ENCODE measurements at regions not wholly inside any gene's neighbourhood (a gene's known extent, or its start where the extent isn't known, plus 50 kb on each side); places are given as distances from the start of the nearest gene placed in this dataset.

GRCh38 chr5:2480871-2481270, 270.6 kb downstream of the IRX2 start:
- Mint-ChIP-seq H3K4me3 (no peak overlapping the region), H3K36me3 (ENCODE audit: insufficient read depth in 2 of 2) (peaks cover 0 to 3% of the 10 kb centered on the region in 2 donors), H3K27me3 (ENCODE audit: low read depth) (no peaks in the 10 kb centered on the region), H3K27ac (no peak overlapping the region), H3K9me3 (peaks cover 9 to 11% of the 10 kb centered on the region in 2 donors), H3K4me1 (ENCODE audit: low read depth) (no peaks in the 10 kb centered on the region)
- DNase-seq (no peak), ATAC-seq (replicated peaks in 1 of 2) (no peak)

GRCh38 chr5:2475902-2476301, 275.6 kb downstream of the IRX2 start:
- Mint-ChIP-seq H3K27me3 (ENCODE audit: low read depth) (no peaks in the 10 kb centered on the region), H3K4me1 (ENCODE audit: low read depth) (no peaks in the 10 kb centered on the region), H3K9me3 (peaks cover 0 to 2% of the 10 kb centered on the region in 2 donors), H3K36me3 (ENCODE audit: insufficient read depth in 2 of 2) (no peaks in the 10 kb centered on the region), H3K27ac (no peak overlapping the region), H3K4me3 (no peak overlapping the region)
- DNase-seq (no peak), ATAC-seq (replicated peaks in 1 of 2) (no peak)

GRCh38 chr5:2472670-2473069, 278.8 kb downstream of the IRX2 start:
- Mint-ChIP-seq H3K36me3 (ENCODE audit: insufficient read depth in 2 of 2) (no peaks in the 10 kb centered on the region), H3K27me3 (ENCODE audit: low read depth) (no peaks in the 10 kb centered on the region), H3K4me1 (ENCODE audit: low read depth) (no peaks in the 10 kb centered on the region), H3K27ac (no peak overlapping the region), H3K9me3 (no peaks in the 10 kb centered on the region), H3K4me3 (no peak overlapping the region)
- ATAC-seq (replicated peaks in 1 of 2), result no peak
- no peak for DNase-seq

- H3K4me1 Mint-ChIP-seq (ENCODE audit: low read depth), result no peaks in the 10 kb centered on the region
- no peak overlapping the region for H3K27ac Mint-ChIP-seq
- no peak for ATAC-seq (replicated peaks in 1 of 2)
- no peaks in the 10 kb centered on the region for H3K9me3 Mint-ChIP-seq
- no peaks in the 10 kb centered on the region for H3K27me3 Mint-ChIP-seq (ENCODE audit: low read depth)
- DNase-seq, result no peak
- no peak overlapping the region for H3K4me3 Mint-ChIP-seq
- H3K36me3 Mint-ChIP-seq (ENCODE audit: insufficient read depth in 2 of 2), result no peaks in the 10 kb centered on the region
Observed at GRCh38 chr5:2471152-2471879, 280.2 kb downstream of the IRX2 start.

- no peak for ATAC-seq (replicated peaks in 1 of 2)
- no peaks in the 10 kb centered on the region for H3K4me1 Mint-ChIP-seq (ENCODE audit: low read depth)
- no peak overlapping the region for H3K4me3 Mint-ChIP-seq
- H3K36me3 Mint-ChIP-seq (ENCODE audit: insufficient read depth in 2 of 2), result no peaks in the 10 kb centered on the region
- H3K9me3 Mint-ChIP-seq, result no peaks in the 10 kb centered on the region
- H3K27ac Mint-ChIP-seq, result no peak overlapping the region
- DNase-seq, result no peak
- no peaks in the 10 kb centered on the region for H3K27me3 Mint-ChIP-seq (ENCODE audit: low read depth)
Observed at GRCh38 chr5:2466966-2467365, 284.5 kb downstream of the IRX2 start.

GRCh38 chr5:2465383-2465782, 286.1 kb downstream of the IRX2 start:
- DNase-seq (no peak), ATAC-seq (replicated peaks in 1 of 2) (no peak)
- Mint-ChIP-seq H3K4me3 (no peak overlapping the region), H3K27ac (no peak overlapping the region), H3K4me1 (ENCODE audit: low read depth) (no peaks in the 10 kb centered on the region), H3K36me3 (ENCODE audit: insufficient read depth in 2 of 2) (no peaks in the 10 kb centered on the region), H3K27me3 (ENCODE audit: low read depth) (no peaks in the 10 kb centered on the region), H3K9me3 (no peaks in the 10 kb centered on the region)

- ATAC-seq (replicated peaks in 1 of 2) (no peak), DNase-seq (no peak)
- Mint-ChIP-seq H3K36me3 (ENCODE audit: insufficient read depth in 2 of 2) (no peaks in the 10 kb centered on the region), H3K27me3 (ENCODE audit: low read depth) (no peaks in the 10 kb centered on the region), H3K4me3 (no peak overlapping the region), H3K27ac (no peak overlapping the region), H3K9me3 (no peaks in the 10 kb centered on the region), H3K4me1 (ENCODE audit: low read depth) (no peaks in the 10 kb centered on the region)
Observed at GRCh38 chr5:2464141-2464540, 287.3 kb downstream of the IRX2 start.

DNA sequence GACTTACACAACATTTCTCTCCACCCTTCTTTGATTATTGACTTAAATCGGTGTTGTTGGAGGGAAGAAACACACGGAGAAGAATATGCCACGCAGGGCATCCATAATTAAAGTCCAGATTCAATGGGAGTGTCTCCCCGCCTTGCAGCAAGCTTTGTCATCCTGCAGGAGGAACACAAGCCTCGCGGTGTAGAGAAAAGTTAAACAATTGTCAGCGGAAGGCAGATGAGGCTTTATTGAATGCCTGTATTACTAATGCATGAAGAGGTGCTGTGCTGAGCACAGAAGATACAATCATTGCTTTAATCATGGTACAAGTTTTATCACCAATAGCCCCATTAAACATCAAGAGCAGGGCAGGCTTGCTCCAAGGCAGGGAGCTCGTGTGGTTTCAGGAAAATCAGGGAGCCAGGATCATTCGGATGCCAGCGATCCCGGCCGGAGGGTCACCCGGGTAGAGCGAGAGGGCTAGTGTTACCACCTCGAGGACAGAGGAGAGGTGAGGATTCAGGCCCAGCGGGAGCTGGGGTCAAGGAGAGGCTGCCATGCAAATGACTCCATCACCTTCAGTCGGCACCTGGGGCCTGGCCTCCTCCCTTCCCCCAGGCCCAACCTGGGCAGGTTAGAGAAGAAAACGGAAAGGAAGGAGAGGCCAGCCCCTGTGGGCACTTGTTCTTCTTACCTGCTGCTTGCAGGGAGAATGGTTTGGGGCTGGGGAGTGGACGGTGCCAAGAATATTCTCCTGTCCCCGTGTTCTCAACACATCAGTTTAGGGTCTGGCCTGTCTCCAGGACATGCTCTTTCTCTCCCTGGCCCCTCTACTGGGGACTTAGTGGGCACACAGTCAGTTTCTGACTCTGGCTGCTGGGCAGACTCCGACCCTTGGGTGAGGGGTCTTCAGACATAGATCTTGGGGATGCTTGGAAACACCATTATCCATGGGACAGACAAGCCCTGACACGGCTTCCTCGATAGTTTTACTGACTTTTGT, 289.5 kb downstream of the IRX2 start:
- no peaks in the 10 kb centered on the region for H3K36me3 Mint-ChIP-seq (ENCODE audit: insufficient read depth in 2 of 2)
- H3K4me1 Mint-ChIP-seq (ENCODE audit: low read depth), result no peaks in the 10 kb centered on the region
- H3K9me3 Mint-ChIP-seq, result no peaks in the 10 kb centered on the region

GRCh38 chr5:2460098-2460497, 291.4 kb downstream of the IRX2 start:
- no peaks in the 10 kb centered on the region for H3K27me3 Mint-ChIP-seq (ENCODE audit: low read depth)
- no peaks in the 10 kb centered on the region for H3K36me3 Mint-ChIP-seq (ENCODE audit: insufficient read depth in 2 of 2)
- DNase-seq, result no peak
- no peaks in the 10 kb centered on the region for H3K4me1 Mint-ChIP-seq (ENCODE audit: low read depth)
- no peak overlapping the region for H3K27ac Mint-ChIP-seq
- H3K9me3 Mint-ChIP-seq, result no peaks in the 10 kb centered on the region
- no peak overlapping the region for H3K4me3 Mint-ChIP-seq
- ATAC-seq (replicated peaks in 1 of 2), result no peak

More for the DNA sequence above, 289.5 kb downstream of the IRX2 start:
- no peak for ATAC-seq (replicated peaks in 1 of 2)
- DNase-seq, result no peak
- no peak overlapping the region for H3K4me3 Mint-ChIP-seq
- no peaks in the 10 kb centered on the region for H3K27me3 Mint-ChIP-seq (ENCODE audit: low read depth)
- H3K27ac Mint-ChIP-seq, result no peak overlapping the region

GRCh38 chr5:2459251-2459650, 292.2 kb downstream of the IRX2 start:
- H3K4me1 Mint-ChIP-seq (ENCODE audit: low read depth), result no peaks in the 10 kb centered on the region
- ATAC-seq (replicated peaks in 1 of 2) (no peak), DNase-seq (no peak)
- no peak overlapping the region for H3K27ac Mint-ChIP-seq
- H3K4me3 Mint-ChIP-seq, result no peak overlapping the region
- H3K27me3 Mint-ChIP-seq (ENCODE audit: low read depth), result no peaks in the 10 kb centered on the region
- H3K9me3 Mint-ChIP-seq, result no peaks in the 10 kb centered on the region
- no peaks in the 10 kb centered on the region for H3K36me3 Mint-ChIP-seq (ENCODE audit: insufficient read depth in 2 of 2)

- no peaks in the 10 kb centered on the region for H3K9me3 Mint-ChIP-seq
- ATAC-seq (replicated peaks in 1 of 2), result no peak
Observed at GRCh38 chr5:2455878-2456277, 295.6 kb downstream of the IRX2 start.

GRCh38 chr5:2454876-2455275, 296.6 kb downstream of the IRX2 start:
- Mint-ChIP-seq H3K9me3 (no peaks in the 10 kb centered on the region), H3K36me3 (ENCODE audit: insufficient read depth in 2 of 2) (no peaks in the 10 kb centered on the region), H3K4me3 (no peak overlapping the region), H3K27me3 (ENCODE audit: low read depth) (no peaks in the 10 kb centered on the region), H3K4me1 (ENCODE audit: low read depth) (no peaks in the 10 kb centered on the region), H3K27ac (no peak overlapping the region)
- ATAC-seq (replicated peaks in 1 of 2) (no peak), DNase-seq (no peak)

More at GRCh38 chr5:2455878-2456277, 295.6 kb downstream of the IRX2 start:
- no peak overlapping the region for H3K27ac Mint-ChIP-seq
- no peaks in the 10 kb centered on the region for H3K4me1 Mint-ChIP-seq (ENCODE audit: low read depth)
- no peaks in the 10 kb centered on the region for H3K36me3 Mint-ChIP-seq (ENCODE audit: insufficient read depth in 2 of 2)
- H3K27me3 Mint-ChIP-seq (ENCODE audit: low read depth), result no peaks in the 10 kb centered on the region
- no peak overlapping the region for H3K4me3 Mint-ChIP-seq
- DNase-seq, result no peak

GRCh38 chr5:2453781-2454180, 297.7 kb downstream of the IRX2 start:
- ATAC-seq (replicated peaks in 1 of 2) (no peak), DNase-seq (no peak)
- H3K27ac Mint-ChIP-seq, result no peak overlapping the region
- no peak overlapping the region for H3K4me3 Mint-ChIP-seq
- no peaks in the 10 kb centered on the region for H3K9me3 Mint-ChIP-seq
- no peaks in the 10 kb centered on the region for H3K36me3 Mint-ChIP-seq (ENCODE audit: insufficient read depth in 2 of 2)
- no peaks in the 10 kb centered on the region for H3K4me1 Mint-ChIP-seq (ENCODE audit: low read depth)
- H3K27me3 Mint-ChIP-seq (ENCODE audit: low read depth), result no peaks in the 10 kb centered on the region
